CD4-positive, alpha-beta T cell (primary cell): ENCODE measurements at regions not wholly inside any gene's neighbourhood (a gene's known extent, or its start where the extent isn't known, plus 50 kb on each side); places are given as distances from the start of the nearest gene placed in this dataset.

Source experiments
- ATAC-seq: fragments of 200-7000 bp; cut with Tn5 transposase; one replicate; pipeline ENCODE4 v1.10.0; 2022; ENCODE audit warnings: mild to moderate bottlenecking; ENCODE audit not compliant: poor library complexity
- CTCF ChIA-PET: fragments of 350-600 bp; sonication (Branson Sonifier 250); formaldehyde crosslinking; loops from one replicate; lab custom pipeline; 2021; ENCODE audit warnings: antibody characterized with exemption, inconsistent platforms; lab: Charles Lee
- POLR2A ChIA-PET: fragments of 350-600 bp; sonication (Branson Sonifier 250); formaldehyde crosslinking; loops from one replicate; lab custom pipeline; 2021; ENCODE audit warnings: antibody characterized with exemption, inconsistent platforms; lab: Charles Lee
- DNase-seq, 14 experiments: peaks; one replicate each; pipeline ENCODE4 v3.0.0-alpha.2; 2013 to 2020; ENCODE audit warnings: mixed read lengths in 2 of 14
- H3K27ac ChIP-seq, 2 donors: one replicate each; pipeline versions ENCODE4 v1.5.1 to v1.7.0; 2013; ENCODE audit warnings: low read length in 2 of 2, low read depth in 1 of 2, mild to moderate bottlenecking in 1 of 2
- H3K27me3 ChIP-seq, 2 experiments: 1 replicate in 1 of 2; 2 replicates in 1 of 2; pipeline versions ENCODE4 v1.6.1 to v1.7.0; 2013; ENCODE audit warnings: low read length in 2 of 2, control low read depth in 1 of 2, mild to moderate bottlenecking in 1 of 2, moderate library complexity in 1 of 2; ENCODE audit not compliant: insufficient read depth in 2 of 2, control insufficient read depth in 1 of 2
- H3K36me3 ChIP-seq: one replicate; pipeline ENCODE4 v1.6.1; 2013; ENCODE audit warnings: low read length, control low read depth; ENCODE audit not compliant: insufficient read depth
- H3K4me1 ChIP-seq: one replicate; pipeline ENCODE4 v1.6.1; 2013; ENCODE audit warnings: low read length, control low read depth; ENCODE audit not compliant: insufficient read depth
- H3K4me3 ChIP-seq: one replicate; pipeline ENCODE4 v1.5.1; 2013; ENCODE audit warnings: mild to moderate bottlenecking, low read length, moderate library complexity
- H3K9me3 ChIP-seq, 2 experiments: 1 replicate in 1 of 2; 2 replicates in 1 of 2; pipeline versions ENCODE4 v1.6.1 to v1.7.0; 2013; ENCODE audit warnings: low read length in 2 of 2, mild to moderate bottlenecking in 2 of 2, control low read depth in 1 of 2, moderate library complexity in 1 of 2; ENCODE audit not compliant: control insufficient read depth in 1 of 2, insufficient read depth in 1 of 2
- H3K27ac Mint-ChIP-seq: one replicate; pipeline ENCODE4 v1.8.0; 2020; ENCODE audit warnings: mixed read lengths
- H3K27me3 Mint-ChIP-seq: one replicate; pipeline ENCODE4 v1.8.0; 2021; ENCODE audit warnings: mixed read lengths
- H3K36me3 Mint-ChIP-seq: one replicate; pipeline ENCODE4 v1.8.0; 2021; ENCODE audit warnings: low read depth, mixed read lengths
- H3K4me1 Mint-ChIP-seq: one replicate; pipeline ENCODE4 v1.8.0; 2021; ENCODE audit warnings: low read depth, mixed read lengths
- H3K4me3 Mint-ChIP-seq: one replicate; pipeline ENCODE4 v1.8.0; 2020; ENCODE audit warnings: mild to moderate bottlenecking, mixed read lengths
- H3K9me3 Mint-ChIP-seq: one replicate; pipeline ENCODE4 v1.8.0; 2020; ENCODE audit warnings: mixed read lengths
- intact Hi-C, 2 experiments: fragments of 100-400 bp; cut with DNase I in 1 of 2; cut with micrococcal nuclease in 1 of 2; formaldehyde crosslinking; loops; one replicate each; pipeline versions ENCODE4 v1.15.1 to v1.9.0; 2023 to 2025; cut with DNase I, micrococcal nuclease
- TF ChIP-seq, protein P1 (sequence below): fragments of 200-600 bp; IDR thresholded peaks from one replicate; pipeline ENCODE4 v1.8.0; 2022; ENCODE audit warnings: antibody characterized with exemption, mild to moderate bottlenecking

- Histone ChIP-seq H3K4me1 (no peaks in the 10 kb centered on the region), H3K9me3 (no peaks in the 10 kb centered on the region), H3K36me3 (no peaks in the 10 kb centered on the region), H3K27ac (no peak overlapping the region), H3K27me3 (peaks cover 0 to 4% of the 10 kb centered on the region in 2 experiments), H3K4me3 (no peak overlapping the region)
- H3K27ac Mint-ChIP-seq: no peak overlapping the region
- ChIA-PET POLR2A (no interaction called here), CTCF (no interaction called here)
- no peak overlapping the region for H3K4me3 Mint-ChIP-seq
- TF ChIP-seq, protein P1, sequence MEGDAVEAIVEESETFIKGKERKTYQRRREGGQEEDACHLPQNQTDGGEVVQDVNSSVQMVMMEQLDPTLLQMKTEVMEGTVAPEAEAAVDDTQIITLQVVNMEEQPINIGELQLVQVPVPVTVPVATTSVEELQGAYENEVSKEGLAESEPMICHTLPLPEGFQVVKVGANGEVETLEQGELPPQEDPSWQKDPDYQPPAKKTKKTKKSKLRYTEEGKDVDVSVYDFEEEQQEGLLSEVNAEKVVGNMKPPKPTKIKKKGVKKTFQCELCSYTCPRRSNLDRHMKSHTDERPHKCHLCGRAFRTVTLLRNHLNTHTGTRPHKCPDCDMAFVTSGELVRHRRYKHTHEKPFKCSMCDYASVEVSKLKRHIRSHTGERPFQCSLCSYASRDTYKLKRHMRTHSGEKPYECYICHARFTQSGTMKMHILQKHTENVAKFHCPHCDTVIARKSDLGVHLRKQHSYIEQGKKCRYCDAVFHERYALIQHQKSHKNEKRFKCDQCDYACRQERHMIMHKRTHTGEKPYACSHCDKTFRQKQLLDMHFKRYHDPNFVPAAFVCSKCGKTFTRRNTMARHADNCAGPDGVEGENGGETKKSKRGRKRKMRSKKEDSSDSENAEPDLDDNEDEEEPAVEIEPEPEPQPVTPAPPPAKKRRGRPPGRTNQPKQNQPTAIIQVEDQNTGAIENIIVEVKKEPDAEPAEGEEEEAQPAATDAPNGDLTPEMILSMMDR: no peak
- ATAC-seq (no peak), DNase-seq (no peak)
- H3K36me3 Mint-ChIP-seq: no peaks in the 10 kb centered on the region
- intact Hi-C loops: no loop called here
- H3K27me3 Mint-ChIP-seq: peaks cover 12% of the 10 kb centered on the region
- H3K9me3 Mint-ChIP-seq: no peaks in the 10 kb centered on the region
- H3K4me1 Mint-ChIP-seq: no peaks in the 10 kb centered on the region
These were observed 248.5 kb downstream of the UQCRFS1 start for GRCh38 chr19:28964500-28964899.

GRCh38 chr19:28963486-28964250, 249.3 kb downstream of the UQCRFS1 start:
- no peaks in the 10 kb centered on the region for H3K9me3 ChIP-seq
- no peaks in the 10 kb centered on the region for H3K4me1 Mint-ChIP-seq
- intact Hi-C loops: no loop called here
- no peak overlapping the region for H3K27ac ChIP-seq
- no peaks in the 10 kb centered on the region for H3K36me3 ChIP-seq
- CTCF ChIA-PET: interaction anchor here (0.7 kb wide), 1 partner anchor 1282 kb away, joined by 3 read pairs; no protein-coding TSS in a partner anchor
- no peaks in the 10 kb centered on the region for H3K4me1 ChIP-seq
- no peak overlapping the region for H3K4me3 Mint-ChIP-seq
- TF ChIP-seq, protein P1: no peak
- POLR2A ChIA-PET: no interaction called here
- peaks cover 8% of the 10 kb centered on the region for H3K27me3 Mint-ChIP-seq
- no peak overlapping the region for H3K4me3 ChIP-seq
- DNase-seq: no peak
- peaks cover 0 to 4% of the 10 kb centered on the region in 2 experiments for H3K27me3 ChIP-seq
- H3K27ac Mint-ChIP-seq: no peak overlapping the region
- no peaks in the 10 kb centered on the region for H3K36me3 Mint-ChIP-seq
- no peaks in the 10 kb centered on the region for H3K9me3 Mint-ChIP-seq
- no peak for ATAC-seq

GRCh38 chr19:28961772-28962500, 251.0 kb downstream of the UQCRFS1 start:
- Histone ChIP-seq H3K4me1 (no peaks in the 10 kb centered on the region), H3K9me3 (no peaks in the 10 kb centered on the region), H3K36me3 (no peaks in the 10 kb centered on the region), H3K27ac (no peak overlapping the region), H3K4me3 (no peak overlapping the region), H3K27me3 (peaks cover 0 to 6% of the 10 kb centered on the region in 2 experiments)
- TF ChIP-seq, protein P1: no peak
- intact Hi-C loops: no loop called here
- DNase-seq: no peak
- Mint-ChIP-seq H3K4me3 (no peak overlapping the region), H3K27me3 (peaks cover 8% of the 10 kb centered on the region), H3K4me1 (no peaks in the 10 kb centered on the region), H3K27ac (no peak overlapping the region), H3K36me3 (no peaks in the 10 kb centered on the region), H3K9me3 (no peaks in the 10 kb centered on the region)
- no peak for ATAC-seq
- ChIA-PET CTCF (no interaction called here), POLR2A (no interaction called here)
